ENCODE measurements at regions not wholly inside any gene's neighbourhood (a gene's known extent, or its start where the extent isn't known, plus 50 kb on each side); places are given as distances from the start of the nearest gene placed in this dataset.

- TF ChIP-seq MEF2A (IDR thresholded peaks at IDR 0.05; ENCODE audit: borderline replicate concordance, low read depth) (no peak), MXI1 (IDR thresholded peaks at IDR 0.05; ENCODE audit: low read depth, low read length) (no peak), GATA2 (CRISPR knock-in tag; IDR thresholded peaks at IDR 0.05) (no peak), TEAD4 (IDR thresholded peaks at IDR 0.05; ENCODE audit: borderline replicate concordance, insufficient read depth) (no peak), TCF12 (IDR thresholded peaks at IDR 0.05) (no peak), CHD2 (IDR thresholded peaks at IDR 0.05; ENCODE audit: low read length, partially characterized antibody) (no peak), MAX (IDR thresholded peaks at IDR 0.05; ENCODE audit: low read depth) (no peak)
Observed at GRCh38 chr5:100188778-100189177, 346.4 kb upstream of the FAM174A start (continued).

DNA sequence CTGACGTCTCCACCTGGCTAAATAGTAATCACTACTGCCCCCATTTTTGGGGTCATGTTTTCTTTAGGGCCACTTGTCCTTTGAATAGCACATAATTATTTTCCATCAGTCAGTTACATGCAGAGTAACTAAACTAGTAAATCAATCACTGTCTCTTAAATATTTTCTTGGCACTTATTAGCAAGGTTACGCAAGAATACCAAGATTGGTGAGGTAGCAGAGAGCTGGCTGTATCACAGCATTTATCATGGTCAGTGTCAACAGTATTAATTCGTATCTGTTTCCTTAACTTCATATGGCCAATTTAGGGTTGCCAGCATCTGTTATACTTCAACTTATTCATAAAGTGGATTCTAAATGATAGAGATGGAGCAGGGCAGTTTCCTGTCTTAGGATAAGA is 346.8 kb upstream of the FAM174A start:
- no peaks in the 10 kb centered on the region for H3K27me3 ChIP-seq (ENCODE audit: insufficient read depth)
- 20% methylated on average over 3 of the region's 3 CpGs for WGBS (ENCODE audit: low lambda C conversion rate)
- POLR2A ChIA-PET = interaction anchor here (0.6 kb wide), 1 partner anchor 218 kb away, joined by 5 read pairs; no protein-coding TSS in a partner anchor
- no peak for DNase-seq
- no peak overlapping the region for H3K9ac ChIP-seq
- no peaks in the 10 kb centered on the region for H3F3A ChIP-seq (replicated peaks; ENCODE audit: insufficient read depth)
- H3K9me2 ChIP-seq = no peaks in the 10 kb centered on the region
- H3K36me3 ChIP-seq (replicated peaks in 1 of 2; ENCODE audit: control insufficient read depth in 1 of 2, insufficient read depth in 2 of 2, low read length in 1 of 2) = no peaks in the 10 kb centered on the region
- no peaks in the 10 kb centered on the region for H4K20me1 ChIP-seq (ENCODE audit: insufficient read depth)
- H3K27ac ChIP-seq (ENCODE audit: low read depth in 2 of 2, low read length in 1 of 2) = no peak overlapping the region
- no peaks in the 10 kb centered on the region for H3K4me1 ChIP-seq (ENCODE audit: control insufficient read depth in 1 of 2, insufficient read depth in 2 of 2, low read depth in 1 of 2, low read length in 1 of 2)
- no peak overlapping the region for H2AFZ ChIP-seq (ENCODE audit: low read depth)
- CTCF ChIA-PET = no interaction called here
- H3K4me2 ChIP-seq = no peak overlapping the region
- TF ChIP-seq YY1 (IDR thresholded peaks at IDR 0.05; ENCODE audit: low read depth) (no peak), MXI1 (IDR thresholded peaks at IDR 0.05; ENCODE audit: low read depth, low read length) (no peak), IRF3 (IDR thresholded peaks at IDR 0.05; ENCODE audit: low read depth, low read length) (no peak), POLR2AphosphoS5 (IDR thresholded peaks at IDR 0.05; ENCODE audit: low read depth, low read length) (no peak), JUND (IDR thresholded peaks at IDR 0.05) (no peak), ELF1 (IDR thresholded peaks at IDR 0.05) (no peak), RAD21 (IDR thresholded peaks at IDR 0.05; ENCODE audit: low read length) (no peak), TEAD4 (IDR thresholded peaks at IDR 0.05; ENCODE audit: borderline replicate concordance, insufficient read depth) (no peak)
- TF ChIP-seq, protein P1, sequence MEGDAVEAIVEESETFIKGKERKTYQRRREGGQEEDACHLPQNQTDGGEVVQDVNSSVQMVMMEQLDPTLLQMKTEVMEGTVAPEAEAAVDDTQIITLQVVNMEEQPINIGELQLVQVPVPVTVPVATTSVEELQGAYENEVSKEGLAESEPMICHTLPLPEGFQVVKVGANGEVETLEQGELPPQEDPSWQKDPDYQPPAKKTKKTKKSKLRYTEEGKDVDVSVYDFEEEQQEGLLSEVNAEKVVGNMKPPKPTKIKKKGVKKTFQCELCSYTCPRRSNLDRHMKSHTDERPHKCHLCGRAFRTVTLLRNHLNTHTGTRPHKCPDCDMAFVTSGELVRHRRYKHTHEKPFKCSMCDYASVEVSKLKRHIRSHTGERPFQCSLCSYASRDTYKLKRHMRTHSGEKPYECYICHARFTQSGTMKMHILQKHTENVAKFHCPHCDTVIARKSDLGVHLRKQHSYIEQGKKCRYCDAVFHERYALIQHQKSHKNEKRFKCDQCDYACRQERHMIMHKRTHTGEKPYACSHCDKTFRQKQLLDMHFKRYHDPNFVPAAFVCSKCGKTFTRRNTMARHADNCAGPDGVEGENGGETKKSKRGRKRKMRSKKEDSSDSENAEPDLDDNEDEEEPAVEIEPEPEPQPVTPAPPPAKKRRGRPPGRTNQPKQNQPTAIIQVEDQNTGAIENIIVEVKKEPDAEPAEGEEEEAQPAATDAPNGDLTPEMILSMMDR (IDR thresholded peaks at IDR 0.05) = no peak
- H3K9me3 ChIP-seq = no peaks in the 10 kb centered on the region
- H3K79me2 ChIP-seq (ENCODE audit: insufficient read depth) = no peaks in the 10 kb centered on the region
- H3K4me3 ChIP-seq (ENCODE audit: low read depth in 2 of 2, low read length in 1 of 2) = no peak overlapping the region

- H3K36me3 ChIP-seq (replicated peaks in 1 of 2; ENCODE audit: control insufficient read depth in 1 of 2, insufficient read depth in 2 of 2, low read length in 1 of 2) = no peaks in the 10 kb centered on the region
- H4K20me1 ChIP-seq (ENCODE audit: insufficient read depth) = no peaks in the 10 kb centered on the region
- no peak overlapping the region for H3K4me3 ChIP-seq (ENCODE audit: low read depth in 2 of 2, low read length in 1 of 2)
- H3K79me2 ChIP-seq (ENCODE audit: insufficient read depth) = no peaks in the 10 kb centered on the region
- no peaks in the 10 kb centered on the region for H3K27me3 ChIP-seq (ENCODE audit: insufficient read depth)
- no peaks in the 10 kb centered on the region for H3K9me2 ChIP-seq
- 4% methylated on average over 2 of the region's 2 CpGs for WGBS (ENCODE audit: low lambda C conversion rate)
- H3K27ac ChIP-seq (ENCODE audit: low read depth in 2 of 2, low read length in 1 of 2) = no peak overlapping the region
- ChIA-PET POLR2A (no interaction called here), CTCF (no interaction called here)
- H3F3A ChIP-seq (replicated peaks; ENCODE audit: insufficient read depth) = no peaks in the 10 kb centered on the region
- H3K9ac ChIP-seq = no peak overlapping the region
- H3K4me1 ChIP-seq (ENCODE audit: control insufficient read depth in 1 of 2, insufficient read depth in 2 of 2, low read depth in 1 of 2, low read length in 1 of 2) = no peaks in the 10 kb centered on the region
- H3K4me2 ChIP-seq = no peak overlapping the region
- no peaks in the 10 kb centered on the region for H3K9me3 ChIP-seq
- no peak overlapping the region for H2AFZ ChIP-seq (ENCODE audit: low read depth)
- DNase-seq = no peak
- TF ChIP-seq SIN3A (IDR thresholded peaks at IDR 0.05; ENCODE audit: borderline replicate concordance, low read depth, low read length) (no peak), IRF3 (IDR thresholded peaks at IDR 0.05; ENCODE audit: low read depth, low read length) (no peak), RXRA (IDR thresholded peaks at IDR 0.05; ENCODE audit: borderline replicate concordance, low read depth) (no peak), ZBTB33 (IDR thresholded peaks at IDR 0.05; ENCODE audit: borderline replicate concordance, low read depth) (no peak), MXI1 (IDR thresholded peaks at IDR 0.05; ENCODE audit: low read depth, low read length) (no peak), FOXM1 (IDR thresholded peaks at IDR 0.05; ENCODE audit: low read depth) (no peak), USF2 (IDR thresholded peaks at IDR 0.05; ENCODE audit: borderline replicate concordance, low read depth, low read length) (no peak), EZH2phosphoT487 (IDR thresholded peaks at IDR 0.05; ENCODE audit: borderline replicate concordance, low read depth) (no peak), GATA2 (CRISPR knock-in tag; IDR thresholded peaks at IDR 0.05) (no peak), TEAD4 (IDR thresholded peaks at IDR 0.05; ENCODE audit: borderline replicate concordance, insufficient read depth) (no peak)
Observed at GRCh38 chr5:100186181-100186580, 349.0 kb upstream of the FAM174A start.

Data from SK-N-SH (cell line).